ENCODE measurements at regions not wholly inside any gene's neighbourhood (a gene's known extent, or its start where the extent isn't known, plus 50 kb on each side); places are given as distances from the start of the nearest gene placed in this dataset.
"Not testable (repeated sequence)": the region's sequence is repeated elsewhere in the genome, so short reads cannot be mapped to it uniquely, and the experiment has no call there.

DNA sequence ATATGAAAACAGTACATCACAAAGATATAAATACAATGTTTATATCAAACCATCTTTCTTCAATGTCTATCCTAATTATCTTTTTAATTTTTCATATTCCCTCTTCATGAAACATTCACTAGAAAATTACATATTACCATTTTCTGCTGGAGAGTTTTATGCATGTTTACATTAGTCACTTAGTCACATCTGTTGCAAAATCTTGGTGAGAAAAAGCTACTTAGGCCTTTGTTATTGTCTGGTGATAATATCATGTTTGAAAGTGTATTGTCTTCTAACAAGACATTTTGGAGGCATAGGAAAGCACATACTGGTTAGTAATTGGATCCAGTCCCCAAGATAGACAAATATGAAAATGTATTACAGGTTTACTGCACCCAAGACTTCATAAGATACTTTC lies 163.6 kb downstream of the GNAI1 start:
- Histone ChIP-seq H3K9me3 (no peaks in the 10 kb centered on the region), H3K4me3 (ENCODE audit: low read depth, low read length) (no peak overlapping the region), H3K36me3 (ENCODE audit: control insufficient read depth, insufficient read depth, low read length) (no peaks in the 10 kb centered on the region), H3K4me1 (no peaks in the 10 kb centered on the region), H3K27me3 (replicated peaks; ENCODE audit: control insufficient read depth, insufficient read depth, low read length) (peaks cover 2% of the 10 kb centered on the region; the same call in 1 of the 2 replicates)
- intact Hi-C loops (cut with micrococcal nuclease; ENCODE audit: unreplicated experiment): no loop called here
- CTCF ChIA-PET: no interaction called here
- DNase-seq: no peak
- H3K27ac Mint-ChIP-seq (ENCODE audit: unreplicated experiment): no peak overlapping the region
- TF ChIP-seq, protein P1, sequence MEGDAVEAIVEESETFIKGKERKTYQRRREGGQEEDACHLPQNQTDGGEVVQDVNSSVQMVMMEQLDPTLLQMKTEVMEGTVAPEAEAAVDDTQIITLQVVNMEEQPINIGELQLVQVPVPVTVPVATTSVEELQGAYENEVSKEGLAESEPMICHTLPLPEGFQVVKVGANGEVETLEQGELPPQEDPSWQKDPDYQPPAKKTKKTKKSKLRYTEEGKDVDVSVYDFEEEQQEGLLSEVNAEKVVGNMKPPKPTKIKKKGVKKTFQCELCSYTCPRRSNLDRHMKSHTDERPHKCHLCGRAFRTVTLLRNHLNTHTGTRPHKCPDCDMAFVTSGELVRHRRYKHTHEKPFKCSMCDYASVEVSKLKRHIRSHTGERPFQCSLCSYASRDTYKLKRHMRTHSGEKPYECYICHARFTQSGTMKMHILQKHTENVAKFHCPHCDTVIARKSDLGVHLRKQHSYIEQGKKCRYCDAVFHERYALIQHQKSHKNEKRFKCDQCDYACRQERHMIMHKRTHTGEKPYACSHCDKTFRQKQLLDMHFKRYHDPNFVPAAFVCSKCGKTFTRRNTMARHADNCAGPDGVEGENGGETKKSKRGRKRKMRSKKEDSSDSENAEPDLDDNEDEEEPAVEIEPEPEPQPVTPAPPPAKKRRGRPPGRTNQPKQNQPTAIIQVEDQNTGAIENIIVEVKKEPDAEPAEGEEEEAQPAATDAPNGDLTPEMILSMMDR (IDR thresholded peaks at IDR 0.05; ENCODE audit: insufficient read depth in 1 of 2, low read depth in 1 of 2, low read length in 1 of 2, severe bottlenecking in 1 of 2, unreplicated experiment in 1 of 2): no peak
- H3K4me1 Mint-ChIP-seq (ENCODE audit: low read depth, unreplicated experiment): no peaks in the 10 kb centered on the region
- peaks cover 3% of the 10 kb centered on the region for H3K9me3 Mint-ChIP-seq (ENCODE audit: unreplicated experiment)
- no peaks in the 10 kb centered on the region for H3K27me3 Mint-ChIP-seq (ENCODE audit: insufficient read depth, unreplicated experiment)
- H3K4me3 Mint-ChIP-seq (ENCODE audit: unreplicated experiment): no peak overlapping the region
- POLR2A ChIA-PET: no interaction called here
- no TSS peak for BruUV-seq (replicated peaks)
- no peaks in the 10 kb centered on the region for H3K36me3 Mint-ChIP-seq (ENCODE audit: insufficient read depth, unreplicated experiment)

DNA sequence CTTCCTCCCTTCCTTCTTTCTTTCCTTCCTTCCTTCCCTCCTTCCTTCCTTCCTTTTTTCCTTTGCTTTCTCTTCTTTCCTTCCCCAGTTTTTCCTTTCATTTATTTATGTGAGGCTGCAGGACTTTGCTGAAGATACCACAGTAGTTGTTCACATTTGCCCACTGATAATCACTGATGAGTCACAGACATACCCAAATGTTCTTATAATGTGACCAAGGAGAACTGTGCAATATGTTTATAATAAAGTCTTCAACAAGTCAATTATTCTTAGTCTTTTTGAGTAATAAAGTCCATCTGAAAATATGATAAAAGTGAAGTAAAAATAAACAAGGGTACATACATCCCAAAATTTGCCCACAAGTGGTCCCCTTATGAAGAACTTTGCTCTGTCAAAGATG lies 159.7 kb downstream of the GNAI1 start:
- no peaks in the 10 kb centered on the region for H3K9me3 ChIP-seq
- Mint-ChIP-seq H3K27ac (ENCODE audit: unreplicated experiment) (no peak overlapping the region), H3K9me3 (ENCODE audit: unreplicated experiment) (peaks cover 9% of the 10 kb centered on the region), H3K27me3 (ENCODE audit: insufficient read depth, unreplicated experiment) (peaks cover 5% of the 10 kb centered on the region), H3K4me3 (ENCODE audit: unreplicated experiment) (no peak overlapping the region), H3K36me3 (ENCODE audit: insufficient read depth, unreplicated experiment) (no peaks in the 10 kb centered on the region), H3K4me1 (ENCODE audit: low read depth, unreplicated experiment) (no peaks in the 10 kb centered on the region)
- H3K27me3 ChIP-seq (replicated peaks; ENCODE audit: control insufficient read depth, insufficient read depth, low read length): no peaks in the 10 kb centered on the region
- TF ChIP-seq, protein P1 (IDR thresholded peaks at IDR 0.05; ENCODE audit: insufficient read depth in 1 of 2, low read depth in 1 of 2, low read length in 1 of 2, severe bottlenecking in 1 of 2, unreplicated experiment in 1 of 2): no peak
- CTCF ChIA-PET: no interaction called here
- no peaks in the 10 kb centered on the region for H3K36me3 ChIP-seq (ENCODE audit: control insufficient read depth, insufficient read depth, low read length)
- intact Hi-C loops (cut with micrococcal nuclease; ENCODE audit: unreplicated experiment): no loop called here
- POLR2A ChIA-PET: no interaction called here
- no peak overlapping the region for H3K4me3 ChIP-seq (ENCODE audit: low read depth, low read length)
- no peaks in the 10 kb centered on the region for H3K4me1 ChIP-seq
- BruUV-seq (replicated peaks): no TSS peak
- DNase-seq: no peak

DNA sequence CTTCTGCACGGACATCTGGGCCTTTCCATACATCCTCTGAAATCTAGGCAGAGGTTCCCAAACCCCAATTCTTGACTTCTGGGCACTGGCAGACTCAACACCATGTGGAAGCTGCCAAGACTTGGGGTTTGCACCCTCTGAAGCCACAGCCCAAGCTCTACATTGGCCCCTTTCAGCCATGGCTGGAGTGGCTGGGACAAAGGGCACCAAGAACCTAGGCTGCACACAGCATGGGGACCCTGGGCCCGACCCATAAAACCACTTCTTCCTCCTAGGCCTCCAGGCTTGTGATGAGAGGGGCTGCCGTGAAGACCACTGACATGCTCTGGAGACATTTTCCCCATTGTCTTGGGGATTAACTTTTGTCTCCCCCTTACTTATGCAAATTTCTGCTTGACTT lies 158.0 kb downstream of the GNAI1 start:
- H3K36me3 Mint-ChIP-seq (ENCODE audit: insufficient read depth, unreplicated experiment); H3K27me3 Mint-ChIP-seq (ENCODE audit: insufficient read depth, unreplicated experiment); H3K4me1 ChIP-seq; H3K27me3 ChIP-seq (replicated peaks; ENCODE audit: control insufficient read depth, insufficient read depth, low read length); H3K27ac Mint-ChIP-seq (ENCODE audit: unreplicated experiment); H3K4me3 Mint-ChIP-seq (ENCODE audit: unreplicated experiment); POLR2A ChIA-PET; H3K4me3 ChIP-seq (ENCODE audit: low read depth, low read length); CTCF ChIA-PET; H3K9me3 ChIP-seq; BruUV-seq (replicated peaks); intact Hi-C loops (cut with micrococcal nuclease; ENCODE audit: unreplicated experiment); H3K36me3 ChIP-seq (ENCODE audit: control insufficient read depth, insufficient read depth, low read length); H3K9me3 Mint-ChIP-seq (ENCODE audit: unreplicated experiment); H3K4me1 Mint-ChIP-seq (ENCODE audit: low read depth, unreplicated experiment); DNase-seq: not testable (repeated sequence)
